Lung (tissue), 11 donors: ENCODE measurements at regions not wholly inside any gene's neighbourhood (a gene's known extent, or its start where the extent isn't known, plus 50 kb on each side); places are given as distances from the start of the nearest gene placed in this dataset.

Experiments used
- ATAC-seq: fragments of 200-7000 bp; cut with Tn5 transposase; one replicate; pipeline ENCODE4 v1.9.1; 2020; ENCODE audit warnings: moderate number of reproducible peaks; ENCODE audit not compliant: insufficient read depth, low FRiP score
- DNase-seq, 3 donors: peaks; one replicate each; pipeline ENCODE4 v3.0.0-alpha.2; 2013 to 2017
- H3K27ac ChIP-seq, 2 donors: one replicate each; pipeline ENCODE4 v1.5.1; 2013; ENCODE audit warnings: mild to moderate bottlenecking in 2 of 2, moderate library complexity in 2 of 2, control low read depth in 1 of 2, inconsistent platforms in 1 of 2, low read depth in 1 of 2, low read length in 1 of 2
- H3K27me3 ChIP-seq, 3 donors: one replicate each; pipeline ENCODE4 v1.5.1; 2013; ENCODE audit warnings: low read length in 2 of 3; ENCODE audit not compliant: control insufficient read depth in 3 of 3, insufficient read depth in 3 of 3
- H3K36me3 ChIP-seq, 4 donors: one replicate each; pipeline ENCODE4 v1.5.1; 2013; ENCODE audit warnings: low read length in 4 of 4, mild to moderate bottlenecking in 1 of 4, moderate library complexity in 1 of 4; ENCODE audit not compliant: control insufficient read depth in 4 of 4, insufficient read depth in 4 of 4
- H3K4me1 ChIP-seq, 5 donors: one replicate each; pipeline ENCODE4 v1.5.1; 2013; ENCODE audit warnings: low read length in 5 of 5, mild to moderate bottlenecking in 2 of 5, moderate library complexity in 1 of 5; ENCODE audit not compliant: control insufficient read depth in 5 of 5, insufficient read depth in 5 of 5
- H3K4me3 ChIP-seq: one replicate; pipeline ENCODE4 v1.5.1; 2013; ENCODE audit warnings: mild to moderate bottlenecking, control low read depth, moderate library complexity
- H3K9ac ChIP-seq, 2 donors: one replicate each; pipeline ENCODE4 v1.5.1; 2013; ENCODE audit warnings: low read length in 2 of 2, control low read depth in 1 of 2; ENCODE audit not compliant: insufficient read depth in 1 of 2
- H3K9me3 ChIP-seq, 4 donors: one replicate each; pipeline ENCODE4 v1.5.1; 2013; ENCODE audit warnings: low read length in 3 of 4, mild to moderate bottlenecking in 1 of 4, moderate library complexity in 1 of 4; ENCODE audit not compliant: control insufficient read depth in 4 of 4, insufficient read depth in 3 of 4
- CTCF ChIP-seq: IDR thresholded peaks from 2 replicates; pipeline ENCODE4 v1.5.1; 2012; ENCODE audit warnings: mild to moderate bottlenecking; ENCODE audit errors: control extremely low read depth, extremely low read depth
- WGBS, 2 donors: extraction: QIAGEN DNeasy Blood & Tissue Kit; methylation state at CpG; one replicate each; pipeline ENCODE4 v1.1.7; 2013; 5-methylcytosine and 5-hydroxymethylcytosine counted together
- donor health status: control.
- donor health status: control.
- donor health status: Bipolar disorder and iron deficiency.
- donor health status: healthy.
- donor health status: DM: yes; HTN: yes; CAD: no.

- Histone ChIP-seq H3K36me3 (no peaks in the 10 kb centered on the region), H3K4me3 (no peak overlapping the region), H3K4me1 (peaks cover 0 to 31% (median 15%) of the 10 kb centered on the region in 5 donors), H3K9me3 (peaks cover 0 to 4% (median 0%) of the 10 kb centered on the region in 4 donors), H3K9ac (no peak overlapping the region), H3K27ac (no peak overlapping the region), H3K27me3 (peaks cover 0 to 6% (median 0%) of the 10 kb centered on the region in 3 donors)
- 56 to 57% methylated on average over 7 of the region's 7 CpGs for WGBS, 2 donors
- no peak for TF ChIP-seq CTCF
- DNase-seq (peak; percentile 93 to 96 (median 94)), ATAC-seq (no peak)
Measured at GRCh38 chr9:135273008-135273407, 185.5 kb downstream of the OLFM1 start.

GRCh38 chr9:135275163-135275562 is 187.7 kb downstream of the OLFM1 start:
- Histone ChIP-seq H3K4me3 (no peak overlapping the region), H3K27ac (no peak overlapping the region), H3K36me3 (no peaks in the 10 kb centered on the region), H3K4me1 (peaks cover 0 to 31% (median 15%) of the 10 kb centered on the region in 5 donors), H3K27me3 (peaks cover 0 to 2% (median 0%) of the 10 kb centered on the region in 3 donors), H3K9me3 (no peaks in the 10 kb centered on the region), H3K9ac (no peak overlapping the region)
- DNase-seq (no peak), ATAC-seq (no peak)
- WGBS, 2 donors, result 72 to 75% methylated on average over 7 of the region's 7 CpGs
- no peak for TF ChIP-seq CTCF

GRCh38 chr9:135275571-135276289 is 188.3 kb downstream of the OLFM1 start:
- H3K9ac ChIP-seq, result no peak overlapping the region
- peaks cover 0 to 30% (median 15%) of the 10 kb centered on the region in 5 donors for H3K4me1 ChIP-seq
- no peak overlapping the region for H3K27ac ChIP-seq
- WGBS, 2 donors, result 73 to 82% methylated on average over 20 of the region's 20 CpGs
- no peak for TF ChIP-seq CTCF
- no peaks in the 10 kb centered on the region for H3K36me3 ChIP-seq
- ATAC-seq (no peak), DNase-seq (no peak)
- no peaks in the 10 kb centered on the region for H3K9me3 ChIP-seq
- H3K27me3 ChIP-seq, result no peaks in the 10 kb centered on the region
- no peak overlapping the region for H3K4me3 ChIP-seq
